HEK293T (cell line): ENCODE measurements at regions not wholly inside any gene's neighbourhood (a gene's known extent, or its start where the extent isn't known, plus 50 kb on each side); places are given as distances from the start of the nearest gene placed in this dataset.
"Not testable (repeated sequence)": the region's sequence is repeated elsewhere in the genome, so short reads cannot be mapped to it uniquely, and the experiment has no call there.

ENCODE experiments used
- CTCF ChIA-PET: fragments of 350-600 bp; formaldehyde crosslinking; extraction: SDS; loops from one replicate; lab custom pipeline; 2021; ENCODE audit warnings: antibody characterized with exemption, inconsistent platforms; lab: Yijun Ruan, JAX
- POLR2A ChIA-PET: fragments of 350-600 bp; formaldehyde crosslinking; extraction: SDS; loops from one replicate; lab custom pipeline; 2020; ENCODE audit warnings: antibody characterized with exemption, inconsistent platforms; lab: Yijun Ruan, JAX
- DNase-seq: peaks from one replicate; pipeline ENCODE4 v3.0.0; 2012; ENCODE audit warnings: mixed read lengths; ENCODE audit errors: extremely low spot score
- ARNT ChIP-seq: fragments of 450-650 bp; IDR thresholded peaks from 2 replicates; pipeline ENCODE4 v1.6.1; 2017; ENCODE audit warnings: mild to moderate bottlenecking
- BHLHE40 ChIP-seq: fragments of 450-650 bp; IDR thresholded peaks from 2 replicates; pipeline ENCODE4 v1.6.1; 2016; ENCODE audit warnings: mild to moderate bottlenecking, moderate library complexity, borderline replicate concordance
- CTBP1 ChIP-seq: fragments of 450-650 bp; IDR thresholded peaks from 2 replicates; pipeline ENCODE4 v1.6.1; 2016; ENCODE audit warnings: borderline replicate concordance
- ELF4 ChIP-seq: fragments of 450-650 bp; IDR thresholded peaks from 2 replicates; pipeline ENCODE4 v1.6.1; 2017; ENCODE audit warnings: antibody characterized with exemption
- FOXA1 ChIP-seq: fragments of 450-650 bp; IDR thresholded peaks from 2 replicates; pipeline ENCODE4 v1.6.1; 2016; ENCODE audit warnings: mild to moderate bottlenecking
- FOXK2 ChIP-seq: fragments of 450-650 bp; IDR thresholded peaks from 2 replicates; pipeline ENCODE4 v1.6.1; 2016; ENCODE audit warnings: mild to moderate bottlenecking
- FOXM1 ChIP-seq: fragments of 450-650 bp; IDR thresholded peaks from 2 replicates; pipeline ENCODE4 v1.6.1; 2017; ENCODE audit warnings: mild to moderate bottlenecking, borderline replicate concordance
- HDGF ChIP-seq: fragments of 450-650 bp; IDR thresholded peaks from 2 replicates; pipeline ENCODE4 v1.6.1; 2017; ENCODE audit warnings: antibody characterized with exemption, borderline replicate concordance
- L3MBTL2 ChIP-seq: fragments of 450-650 bp; conservative IDR thresholded peaks from 2 replicates; pipeline ENCODE4 v1.6.1; 2016; ENCODE audit warnings: mild to moderate bottlenecking
- LEF1 ChIP-seq: fragments of 450-650 bp; IDR thresholded peaks from 2 replicates; pipeline ENCODE4 v1.6.1; 2017; ENCODE audit warnings: mild to moderate bottlenecking, borderline replicate concordance
- NFRKB ChIP-seq: fragments of 450-650 bp; IDR thresholded peaks from 2 replicates; pipeline ENCODE4 v1.6.1; 2016; ENCODE audit warnings: mild to moderate bottlenecking, moderate library complexity
- SP1 ChIP-seq: fragments of 450-650 bp; IDR thresholded peaks from 2 replicates; pipeline ENCODE4 v1.6.1; 2017
- SUZ12 ChIP-seq: fragments of 450-650 bp; IDR thresholded peaks from 2 replicates; pipeline ENCODE4 v1.6.1; 2016; ENCODE audit warnings: mild to moderate bottlenecking
- TARDBP ChIP-seq: fragments of 450-650 bp; IDR thresholded peaks from 2 replicates; pipeline ENCODE4 v1.6.1; 2016
- ZNF384 ChIP-seq: fragments of 450-650 bp; IDR thresholded peaks from 2 replicates; pipeline ENCODE4 v1.6.1; 2016
- TF ChIP-seq, protein P1 (sequence below): fragments of 450-650 bp; IDR thresholded peaks from 2 replicates; pipeline ENCODE4 v1.6.1; 2016

- ChIA-PET POLR2A (no interaction called here), CTCF (interaction anchor here (0.6 kb wide), 1 partner anchor 176 kb away, joined by 3 read pairs; no protein-coding TSS in a partner anchor)
Measured at GRCh38 chr1:116290085-116290705, 82.8 kb upstream of the ATP1A1 start.

GRCh38 chr1:116291024-116291423, 82.0 kb upstream of the ATP1A1 start:
- ChIA-PET POLR2A (no interaction called here), CTCF (no interaction called here)
- no peak for DNase-seq
- TF ChIP-seq FOXK2 = no peak
- TF ChIP-seq TARDBP = no peak
- no peak for TF ChIP-seq HDGF
- no peak for TF ChIP-seq NFRKB
- no peak for TF ChIP-seq L3MBTL2
- no peak for TF ChIP-seq FOXA1
- TF ChIP-seq BHLHE40 = no peak
- no peak for TF ChIP-seq SUZ12
- TF ChIP-seq LEF1 = no peak
- no peak for TF ChIP-seq CTBP1

More at GRCh38 chr1:116290085-116290705, 82.8 kb upstream of the ATP1A1 start:
- DNase-seq = no peak
- TF ChIP-seq CTBP1 (no peak), NFRKB (no peak), LEF1 (no peak)
- TF ChIP-seq, protein P1, sequence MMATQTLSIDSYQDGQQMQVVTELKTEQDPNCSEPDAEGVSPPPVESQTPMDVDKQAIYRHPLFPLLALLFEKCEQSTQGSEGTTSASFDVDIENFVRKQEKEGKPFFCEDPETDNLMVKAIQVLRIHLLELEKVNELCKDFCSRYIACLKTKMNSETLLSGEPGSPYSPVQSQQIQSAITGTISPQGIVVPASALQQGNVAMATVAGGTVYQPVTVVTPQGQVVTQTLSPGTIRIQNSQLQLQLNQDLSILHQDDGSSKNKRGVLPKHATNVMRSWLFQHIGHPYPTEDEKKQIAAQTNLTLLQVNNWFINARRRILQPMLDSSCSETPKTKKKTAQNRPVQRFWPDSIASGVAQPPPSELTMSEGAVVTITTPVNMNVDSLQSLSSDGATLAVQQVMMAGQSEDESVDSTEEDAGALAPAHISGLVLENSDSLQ = peak; percentile 35; the same call in 1 of the 2 replicates

GRCh38 chr1:116292929-116293725, 79.9 kb upstream of the ATP1A1 start:
- POLR2A ChIA-PET = no interaction called here
- TF ChIP-seq SUZ12 (no peak), LEF1 (no peak), ARNT (no peak), FOXM1 (no peak), BHLHE40 (no peak), TARDBP (no peak), SP1 (no peak), L3MBTL2 (no peak), ZNF384 (no peak), CTBP1 (no peak), HDGF (no peak), FOXA1 (no peak), ELF4 (no peak), FOXK2 (no peak), NFRKB (no peak)
- TF ChIP-seq, protein P1 = no peak
- no peak for DNase-seq

GRCh38 chr1:116297495-116298212, 75.4 kb upstream of the ATP1A1 start:
- CTCF ChIA-PET = no interaction called here
- no peak for TF ChIP-seq FOXA1
- POLR2A ChIA-PET = no interaction called here
- DNase-seq = no peak

More at GRCh38 chr1:116292929-116293725, 79.9 kb upstream of the ATP1A1 start:
- CTCF ChIA-PET = no interaction called here

GRCh38 chr1:116298213-116298579, 74.8 kb upstream of the ATP1A1 start:
- CTCF ChIA-PET, POLR2A ChIA-PET, DNase-seq: not testable (repeated sequence)

DNA sequence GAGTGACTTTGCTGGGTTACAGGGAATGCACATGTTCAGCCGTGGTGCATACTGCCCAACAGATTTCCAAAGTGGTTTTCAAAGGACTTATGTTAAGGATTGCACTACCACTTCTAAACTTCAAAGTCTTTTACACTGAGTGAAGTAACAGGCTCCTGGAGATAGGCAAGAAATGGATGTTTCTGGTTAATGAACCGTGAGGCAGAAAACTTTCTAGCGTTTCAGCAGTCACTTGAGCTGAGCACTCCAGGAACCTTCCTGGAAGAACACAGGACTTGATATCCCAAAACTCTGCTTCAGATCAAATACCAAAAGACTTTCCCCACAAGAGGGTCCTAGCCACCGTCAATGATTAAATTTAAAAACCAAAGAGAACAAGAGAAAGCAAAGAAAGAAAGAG, 74.3 kb upstream of the ATP1A1 start:
- no peak for DNase-seq
- ChIA-PET POLR2A (no interaction called here), CTCF (no interaction called here)
- TF ChIP-seq FOXM1 (no peak), BHLHE40 (no peak), SUZ12 (no peak), TARDBP (no peak), LEF1 (no peak), ZNF384 (no peak), ARNT (no peak), FOXK2 (no peak), SP1 (no peak), FOXA1 (no peak), NFRKB (no peak), HDGF (no peak), CTBP1 (no peak), L3MBTL2 (no peak)
- TF ChIP-seq, protein P1 = no peak
